ENCODE measurements at regions not wholly inside any gene's neighbourhood (a gene's known extent, or its start where the extent isn't known, plus 50 kb on each side); places are given as distances from the start of the nearest gene placed in this dataset.

DNA sequence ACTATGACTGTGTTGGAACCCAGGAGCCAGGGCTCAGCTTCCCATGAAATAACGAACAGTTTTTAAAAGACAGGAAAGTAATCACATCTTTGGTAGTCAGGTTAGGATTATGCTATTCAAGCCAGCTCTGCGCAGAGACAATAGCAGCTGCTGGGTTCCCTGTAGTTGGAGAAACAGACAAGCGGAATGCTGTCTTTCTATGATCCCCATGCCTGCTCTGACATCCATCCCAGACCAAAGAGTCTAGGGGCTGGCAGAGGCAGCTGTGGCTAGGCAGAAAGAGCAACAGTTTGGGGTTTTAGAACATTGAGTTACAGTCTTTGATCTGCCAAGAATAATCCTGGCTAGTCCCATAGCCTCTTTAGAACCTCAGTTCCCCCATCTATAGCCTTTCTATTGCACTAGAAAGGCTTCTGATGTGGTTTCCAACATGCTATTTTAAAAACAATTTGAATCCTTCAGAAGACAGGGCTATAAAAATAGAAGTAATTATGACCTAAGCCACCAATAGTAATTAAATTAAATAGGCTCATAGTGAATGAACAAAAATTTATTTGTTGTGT, 146.8 kb downstream of the MTX2 start:
- no peaks in the 10 kb centered on the region for H3K36me3 ChIP-seq (ENCODE audit: control insufficient read depth, insufficient read depth, low read length)
- H3K27me3 ChIP-seq (replicated peaks; ENCODE audit: control insufficient read depth, insufficient read depth, low read length) = no peaks in the 10 kb centered on the region
- TF ChIP-seq, protein P1, sequence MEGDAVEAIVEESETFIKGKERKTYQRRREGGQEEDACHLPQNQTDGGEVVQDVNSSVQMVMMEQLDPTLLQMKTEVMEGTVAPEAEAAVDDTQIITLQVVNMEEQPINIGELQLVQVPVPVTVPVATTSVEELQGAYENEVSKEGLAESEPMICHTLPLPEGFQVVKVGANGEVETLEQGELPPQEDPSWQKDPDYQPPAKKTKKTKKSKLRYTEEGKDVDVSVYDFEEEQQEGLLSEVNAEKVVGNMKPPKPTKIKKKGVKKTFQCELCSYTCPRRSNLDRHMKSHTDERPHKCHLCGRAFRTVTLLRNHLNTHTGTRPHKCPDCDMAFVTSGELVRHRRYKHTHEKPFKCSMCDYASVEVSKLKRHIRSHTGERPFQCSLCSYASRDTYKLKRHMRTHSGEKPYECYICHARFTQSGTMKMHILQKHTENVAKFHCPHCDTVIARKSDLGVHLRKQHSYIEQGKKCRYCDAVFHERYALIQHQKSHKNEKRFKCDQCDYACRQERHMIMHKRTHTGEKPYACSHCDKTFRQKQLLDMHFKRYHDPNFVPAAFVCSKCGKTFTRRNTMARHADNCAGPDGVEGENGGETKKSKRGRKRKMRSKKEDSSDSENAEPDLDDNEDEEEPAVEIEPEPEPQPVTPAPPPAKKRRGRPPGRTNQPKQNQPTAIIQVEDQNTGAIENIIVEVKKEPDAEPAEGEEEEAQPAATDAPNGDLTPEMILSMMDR (IDR thresholded peaks at IDR 0.05; ENCODE audit: insufficient read depth, low read length, poor library complexity, severe bottlenecking) = no peak
- H3K4me3 ChIP-seq (replicated peaks; ENCODE audit: low read depth, low read length) = no peak overlapping the region
- DNase-seq (ENCODE audit: extremely low read depth, insufficient read length) = no peak

DNA sequence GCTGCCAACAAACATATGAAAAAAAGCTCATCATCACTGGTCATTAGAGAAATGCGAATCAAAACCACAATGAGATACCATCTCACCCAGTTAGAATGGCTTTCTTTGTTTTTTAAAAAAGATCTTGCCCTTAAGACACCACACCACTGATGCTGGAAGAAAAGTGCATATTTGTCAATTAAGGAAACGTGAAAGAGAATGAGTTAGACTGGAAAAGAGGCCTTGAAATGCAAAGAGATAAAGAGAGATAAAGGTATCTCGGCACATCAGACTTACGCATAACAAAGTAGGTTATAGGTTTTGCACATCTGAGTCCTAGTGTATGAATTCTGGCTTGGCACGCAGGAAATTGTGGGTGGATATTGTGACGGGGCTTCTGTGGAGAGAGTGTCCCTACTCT, 149.5 kb downstream of the MTX2 start:
- TF ChIP-seq, protein P1 (IDR thresholded peaks at IDR 0.05; ENCODE audit: insufficient read depth, low read length, poor library complexity, severe bottlenecking) = no peak
- no peaks in the 10 kb centered on the region for H3K36me3 ChIP-seq (ENCODE audit: control insufficient read depth, insufficient read depth, low read length)
- H3K4me3 ChIP-seq (replicated peaks; ENCODE audit: low read depth, low read length) = no peak overlapping the region
- no peak for DNase-seq (ENCODE audit: extremely low read depth, insufficient read length)
- H3K27me3 ChIP-seq (replicated peaks; ENCODE audit: control insufficient read depth, insufficient read depth, low read length) = no peaks in the 10 kb centered on the region

DNA sequence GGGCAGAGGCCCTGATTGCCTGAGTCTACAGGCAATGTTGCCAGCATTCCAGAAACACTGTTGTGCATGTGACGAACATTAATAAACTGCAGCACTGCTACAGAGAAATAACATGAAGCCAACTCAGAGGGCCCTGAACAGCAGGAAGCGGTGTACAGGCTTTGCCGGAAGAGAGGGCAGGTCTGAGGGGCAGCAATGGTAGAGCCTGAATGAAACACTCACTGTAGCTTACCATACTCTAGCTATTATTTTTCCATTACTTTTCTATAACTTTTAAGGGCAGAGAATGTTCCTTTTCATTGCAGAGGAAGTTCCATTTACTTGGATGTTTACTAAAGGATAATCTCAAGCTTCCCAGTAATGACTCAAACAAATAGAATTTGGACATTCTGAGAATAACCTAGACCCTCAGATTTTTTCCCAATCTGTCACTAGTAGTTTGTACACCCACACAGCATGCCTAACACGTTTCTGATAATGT, 150.4 kb downstream of the MTX2 start:
- no peaks in the 10 kb centered on the region for H3K36me3 ChIP-seq (ENCODE audit: control insufficient read depth, insufficient read depth, low read length)
- H3K4me3 ChIP-seq (replicated peaks; ENCODE audit: low read depth, low read length) = no peak overlapping the region
- TF ChIP-seq, protein P1 (IDR thresholded peaks at IDR 0.05; ENCODE audit: insufficient read depth, low read length, poor library complexity, severe bottlenecking) = no peak
- no peaks in the 10 kb centered on the region for H3K27me3 ChIP-seq (replicated peaks; ENCODE audit: control insufficient read depth, insufficient read depth, low read length)
- DNase-seq (ENCODE audit: extremely low read depth, insufficient read length) = no peak

DNA sequence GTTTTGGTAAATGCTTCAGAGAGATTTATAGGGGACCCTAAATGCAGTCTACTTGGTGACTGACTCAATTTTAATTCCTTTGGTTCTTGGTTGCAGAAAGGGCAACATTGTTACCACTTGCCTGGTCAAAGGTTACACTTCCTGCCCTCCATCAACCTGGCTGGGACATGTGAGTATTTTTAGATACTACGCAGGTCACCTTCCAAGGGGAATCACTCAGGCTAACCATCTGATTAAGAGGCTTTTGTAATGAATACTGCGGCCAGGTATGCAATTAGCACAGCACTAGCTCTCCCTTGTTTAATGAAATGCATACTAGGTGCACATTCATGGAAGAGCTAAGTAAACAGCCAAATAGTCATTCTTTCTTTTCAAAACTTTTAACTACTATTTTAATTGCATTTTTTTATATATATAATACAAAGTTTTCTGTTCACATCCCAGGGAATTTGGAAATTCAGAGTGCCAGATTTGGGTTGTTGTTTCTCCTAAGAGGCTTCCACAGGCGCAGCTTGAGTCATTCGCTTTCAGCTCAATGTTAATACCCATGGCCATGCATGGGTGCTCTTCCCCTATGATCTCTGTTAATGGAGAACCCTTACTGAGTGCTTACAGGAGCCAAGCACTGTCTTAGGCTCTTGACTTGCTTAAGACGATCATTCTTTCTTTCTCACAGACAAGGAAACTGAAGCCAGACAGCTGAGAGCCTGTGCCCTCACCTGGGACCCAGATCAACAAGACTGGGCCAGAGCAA, 152.2 kb downstream of the MTX2 start:
- Histone ChIP-seq H3K27me3 (replicated peaks; ENCODE audit: control insufficient read depth, insufficient read depth, low read length) (no peaks in the 10 kb centered on the region), H3K4me3 (replicated peaks; ENCODE audit: low read depth, low read length) (no peak overlapping the region), H3K36me3 (ENCODE audit: control insufficient read depth, insufficient read depth, low read length) (no peaks in the 10 kb centered on the region)
- TF ChIP-seq, protein P1 (IDR thresholded peaks at IDR 0.05; ENCODE audit: insufficient read depth, low read length, poor library complexity, severe bottlenecking) = no peak
- DNase-seq (ENCODE audit: extremely low read depth, insufficient read length) = no peak

- TF ChIP-seq, protein P1 (IDR thresholded peaks at IDR 0.05; ENCODE audit: insufficient read depth, low read length, poor library complexity, severe bottlenecking) = no peak
- DNase-seq (ENCODE audit: extremely low read depth, insufficient read length) = no peak
- Histone ChIP-seq H3K4me3 (replicated peaks; ENCODE audit: low read depth, low read length) (no peak overlapping the region), H3K27me3 (replicated peaks; ENCODE audit: control insufficient read depth, insufficient read depth, low read length) (no peaks in the 10 kb centered on the region), H3K36me3 (ENCODE audit: control insufficient read depth, insufficient read depth, low read length) (no peaks in the 10 kb centered on the region)
Observed at GRCh38 chr2:176423819-176424218, 154.6 kb downstream of the MTX2 start.

All from GM06990 (cell line).